Stomach (tissue), 8 donors: ENCODE measurements at regions not wholly inside any gene's neighbourhood (a gene's known extent, or its start where the extent isn't known, plus 50 kb on each side); places are given as distances from the start of the nearest gene placed in this dataset.

ENCODE experiments used
- DNase-seq, 2 donors: peaks; one replicate each; pipeline versions ENCODE4 v3.0.0 to v3.0.0-alpha.2; 2013 to 2019
- H3K27ac ChIP-seq, 5 donors: fragments of 200-600 bp in 4 of 5; sonication (generic) in 4 of 5; one replicate each; pipeline ENCODE4 v1.5.1; 2013 to 2019; ENCODE audit warnings: mild to moderate bottlenecking in 1 of 5, moderate library complexity in 1 of 5
- H3K27me3 ChIP-seq, 3 donors: fragments of 200-600 bp; sonication (generic); one replicate each; pipeline ENCODE4 v1.5.1; 2017 to 2019; ENCODE audit warnings: mixed run types in 1 of 3
- H3K36me3 ChIP-seq, 4 donors: fragments of 200-600 bp; sonication (generic); 1 replicate in 3 of 4; 2 replicates in 1 of 4; pipeline ENCODE4 v1.5.1; 2016 to 2019
- H3K4me1 ChIP-seq, 4 donors: fragments of 200-600 bp; sonication (generic); one replicate each; pipeline ENCODE4 v1.5.1; 2016 to 2019
- H3K4me3 ChIP-seq, 4 donors: fragments of 200-600 bp; sonication (generic) in 3 of 4; one replicate each; pipeline ENCODE4 v1.5.1; 2016 to 2019; ENCODE audit warnings: mild to moderate bottlenecking in 1 of 4
- H3K9me3 ChIP-seq, 4 donors: fragments of 200-600 bp; sonication (generic); one replicate each; pipeline ENCODE4 v1.5.1; 2016 to 2019
- EP300 ChIP-seq: sonication (generic); formaldehyde crosslinking; IDR thresholded peaks from one replicate; pipeline ENCODE4 v1.6.1; 2017; ENCODE audit warnings: antibody characterized with exemption
- POLR2A ChIP-seq, 4 donors: fragments of 450-650 bp; IDR thresholded peaks; one replicate each; pipeline ENCODE4 v1.6.1; 2016; ENCODE audit warnings: antibody characterized with exemption in 4 of 4, control low read depth in 2 of 4, mild to moderate bottlenecking in 1 of 4, moderate library complexity in 1 of 4
- POLR2AphosphoS5 ChIP-seq, 3 donors: sonication (generic); formaldehyde crosslinking; IDR thresholded peaks; one replicate each; pipeline ENCODE4 v1.6.1; 2016; ENCODE audit warnings: antibody characterized with exemption in 3 of 3
- WGBS, 5 donors: extraction: QIAGEN DNeasy Blood & Tissue Kit in 3 of 5; methylation state at CpG; one replicate each; pipeline versions ENCODE4 v1.1.5 to v1.1.7; 2013 to 2018; 5-methylcytosine and 5-hydroxymethylcytosine counted together
- intact Hi-C: fragments of 100-400 bp; cut with DNase I; formaldehyde crosslinking; loops from one replicate; pipeline ENCODE4 v1.15.1; 2023; ENCODE audit warnings: low total_unique reads
- TF ChIP-seq, protein P1 (sequence below), 7 experiments: fragments of 450-650 bp in 4 of 7; fragments of 200-600 bp in 3 of 7; sonication (generic) in 3 of 7; IDR thresholded peaks; one replicate each; pipeline ENCODE4 v1.5.1; 2016 to 2019; ENCODE audit warnings: antibody characterized with exemption in 7 of 7, control low read depth in 2 of 7, mild to moderate bottlenecking in 1 of 7
- donor health status: healthy with polysubstance abuse.
- donor health status: Bipolar disorder and iron deficiency.
- donor health status: healthy.

DNA sequence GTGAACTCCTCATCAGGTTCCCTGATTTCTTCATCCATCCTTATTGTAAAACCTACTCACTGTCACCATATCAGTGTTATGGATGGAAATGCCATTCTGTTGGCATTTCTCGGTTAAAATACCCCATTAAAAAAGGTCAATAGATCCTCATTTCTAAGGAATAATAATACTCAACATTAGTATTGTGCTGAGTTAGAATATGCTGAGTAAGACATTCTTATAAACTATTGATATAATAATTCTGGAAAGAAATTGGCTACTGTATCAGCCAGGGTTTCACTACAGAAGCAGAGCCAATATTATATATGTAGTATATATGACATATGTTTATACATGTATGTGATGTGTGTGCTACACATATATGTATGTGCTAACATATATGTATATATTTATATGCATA is 95.4 kb upstream of the KCNH8 start:
- no peaks in the 10 kb centered on the region for H3K27me3 ChIP-seq
- no peaks in the 10 kb centered on the region for H3K4me1 ChIP-seq
- DNase-seq, result no peak
- H3K9me3 ChIP-seq, result no peaks in the 10 kb centered on the region
- intact Hi-C loops, result no loop called here
- no peak overlapping the region for H3K4me3 ChIP-seq
- H3K27ac ChIP-seq, result no peak overlapping the region
- TF ChIP-seq EP300 (no peak), POLR2A (IDR thresholded peaks at IDR 0.05) (no peak), POLR2AphosphoS5 (IDR thresholded peaks at IDR 0.05) (no peak)
- TF ChIP-seq, protein P1, sequence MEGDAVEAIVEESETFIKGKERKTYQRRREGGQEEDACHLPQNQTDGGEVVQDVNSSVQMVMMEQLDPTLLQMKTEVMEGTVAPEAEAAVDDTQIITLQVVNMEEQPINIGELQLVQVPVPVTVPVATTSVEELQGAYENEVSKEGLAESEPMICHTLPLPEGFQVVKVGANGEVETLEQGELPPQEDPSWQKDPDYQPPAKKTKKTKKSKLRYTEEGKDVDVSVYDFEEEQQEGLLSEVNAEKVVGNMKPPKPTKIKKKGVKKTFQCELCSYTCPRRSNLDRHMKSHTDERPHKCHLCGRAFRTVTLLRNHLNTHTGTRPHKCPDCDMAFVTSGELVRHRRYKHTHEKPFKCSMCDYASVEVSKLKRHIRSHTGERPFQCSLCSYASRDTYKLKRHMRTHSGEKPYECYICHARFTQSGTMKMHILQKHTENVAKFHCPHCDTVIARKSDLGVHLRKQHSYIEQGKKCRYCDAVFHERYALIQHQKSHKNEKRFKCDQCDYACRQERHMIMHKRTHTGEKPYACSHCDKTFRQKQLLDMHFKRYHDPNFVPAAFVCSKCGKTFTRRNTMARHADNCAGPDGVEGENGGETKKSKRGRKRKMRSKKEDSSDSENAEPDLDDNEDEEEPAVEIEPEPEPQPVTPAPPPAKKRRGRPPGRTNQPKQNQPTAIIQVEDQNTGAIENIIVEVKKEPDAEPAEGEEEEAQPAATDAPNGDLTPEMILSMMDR (IDR thresholded peaks at IDR 0.05), result no peak
- WGBS, 5 donors, result 81 to 92% (median 88%) methylated on average over 1 of the region's 1 CpG
- no peaks in the 10 kb centered on the region for H3K36me3 ChIP-seq

DNA sequence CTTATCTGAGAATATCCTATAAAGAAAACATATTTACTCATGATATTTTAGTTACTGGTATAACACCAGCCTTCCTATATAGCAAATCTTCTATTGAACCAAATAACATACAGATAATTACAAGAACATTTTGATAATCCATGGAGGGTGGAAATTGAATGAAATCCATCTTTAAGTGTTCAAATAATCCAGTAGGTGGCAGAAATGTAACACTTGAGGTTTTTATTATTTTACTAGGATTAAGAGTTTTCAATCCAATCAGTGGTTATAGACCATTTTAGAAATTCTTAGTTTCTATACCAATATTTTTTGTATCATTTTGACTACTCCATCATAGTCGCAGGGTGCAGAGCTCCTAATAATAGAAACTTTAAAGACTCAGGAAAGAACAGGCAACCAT is 101.9 kb upstream of the KCNH8 start:
- DNase-seq, result no peak
- H3K4me3 ChIP-seq, result no peak overlapping the region
- TF ChIP-seq EP300 (no peak), POLR2A (IDR thresholded peaks at IDR 0.05) (no peak), POLR2AphosphoS5 (IDR thresholded peaks at IDR 0.05) (no peak)
- TF ChIP-seq, protein P1 (IDR thresholded peaks at IDR 0.05), result no peak
- H3K4me1 ChIP-seq, result no peaks in the 10 kb centered on the region
- intact Hi-C loops, result no loop called here
- H3K27ac ChIP-seq, result no peak overlapping the region
- no peaks in the 10 kb centered on the region for H3K27me3 ChIP-seq
- H3K36me3 ChIP-seq, result no peaks in the 10 kb centered on the region
- H3K9me3 ChIP-seq, result no peaks in the 10 kb centered on the region
- WGBS, 5 donors, result 64 to 72% (median 69%) methylated on average over 1 of the region's 1 CpG

DNA sequence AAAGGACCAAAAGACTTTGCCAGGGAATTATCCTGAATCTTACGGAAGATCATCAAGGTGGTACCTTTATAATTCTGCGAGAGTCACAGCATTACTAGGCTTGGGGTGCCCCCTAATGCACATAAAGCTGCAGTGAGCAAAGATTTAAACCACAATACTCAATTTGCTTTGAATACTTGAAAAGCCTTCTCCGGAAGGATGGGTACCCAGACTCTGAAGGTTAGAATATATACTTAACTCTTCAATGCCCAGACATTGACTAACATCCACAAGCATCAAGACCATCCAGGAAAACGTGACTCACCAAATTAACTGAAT is 117.8 kb upstream of the KCNH8 start:
- Histone ChIP-seq H3K4me1 (no peaks in the 10 kb centered on the region), H3K9me3 (no peaks in the 10 kb centered on the region), H3K4me3 (no peak overlapping the region), H3K27me3 (no peaks in the 10 kb centered on the region), H3K27ac (no peak overlapping the region), H3K36me3 (no peaks in the 10 kb centered on the region)
- intact Hi-C loops, result no loop called here
- DNase-seq, result peak in 1 of 2 donors; percentile 9
- WGBS, 5 donors, result 40 to 53% (median 46%) methylated on average over 4 of the region's 4 CpGs
- no peak for TF ChIP-seq POLR2A (IDR thresholded peaks at IDR 0.05)
- no peak for TF ChIP-seq POLR2AphosphoS5 (IDR thresholded peaks at IDR 0.05)
- TF ChIP-seq EP300, result no peak
- TF ChIP-seq, protein P1 (IDR thresholded peaks at IDR 0.05), result no peak

DNA sequence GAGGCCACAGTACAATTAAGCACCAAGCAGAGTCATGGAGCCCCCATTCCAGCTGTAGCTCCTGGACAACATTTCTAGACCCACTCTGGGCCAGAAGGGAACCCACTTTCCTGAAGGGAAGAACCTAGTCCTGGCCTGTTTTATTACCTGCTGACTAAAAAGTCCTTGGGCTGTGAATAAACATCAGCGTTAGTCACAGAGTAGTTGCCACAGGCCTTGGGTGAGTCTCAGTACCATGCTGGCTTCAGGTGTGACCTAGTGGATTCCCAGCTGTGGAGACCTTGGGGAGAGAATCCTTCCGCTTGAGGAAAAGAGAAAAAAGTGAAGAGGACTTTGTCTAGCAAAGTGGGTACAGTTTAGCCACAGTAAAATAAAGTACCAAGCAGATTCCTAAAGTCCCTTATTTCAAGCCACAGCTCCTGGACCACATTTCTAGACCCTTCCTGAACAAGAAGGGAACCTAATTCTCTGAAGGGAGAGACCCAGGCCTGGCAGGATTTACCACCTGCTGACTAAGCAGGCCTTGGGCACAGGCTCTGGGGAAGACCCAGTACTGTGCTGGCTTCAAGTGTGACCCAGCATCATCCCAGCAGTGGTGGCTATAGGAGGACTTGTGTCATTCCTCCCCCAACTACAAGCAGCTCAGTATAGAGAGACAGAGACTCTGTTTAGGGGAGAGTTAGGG is 118.3 kb upstream of the KCNH8 start:
- H3K9me3 ChIP-seq, result no peaks in the 10 kb centered on the region
- intact Hi-C loops, result no loop called here
- TF ChIP-seq POLR2AphosphoS5 (IDR thresholded peaks at IDR 0.05) (no peak), POLR2A (IDR thresholded peaks at IDR 0.05) (no peak)
- TF ChIP-seq, protein P1 (IDR thresholded peaks at IDR 0.05), result no peak
- H3K36me3 ChIP-seq, result no peaks in the 10 kb centered on the region
- whole genome bisulfite sequencing, 5 donors, result 84 to 89% (median 86%) methylated on average over 2 of the region's 2 CpGs
- no peak overlapping the region for H3K4me3 ChIP-seq
- H3K27ac ChIP-seq, result no peak overlapping the region
- no peak for DNase-seq
- no peaks in the 10 kb centered on the region for H3K27me3 ChIP-seq
- no peaks in the 10 kb centered on the region for H3K4me1 ChIP-seq
